OCI-LY1 (cell line): ENCODE measurements at regions not wholly inside any gene's neighbourhood (a gene's known extent, or its start where the extent isn't known, plus 50 kb on each side); places are given as distances from the start of the nearest gene placed in this dataset.

ENCODE experiments used
- H2AFZ ChIP-seq: fragments of 200-600 bp; sonication (generic), shearing (Covaris generic); 2 replicates; pipeline ENCODE4 v1.6.0; 2014; ENCODE audit warnings: antibody characterized with exemption, mild to moderate bottlenecking, low read length
- H3F3A ChIP-seq: fragments of 200-600 bp; sonication (generic), shearing (Covaris generic); 2 replicates; pipeline ENCODE4 v1.6.0; 2014; ENCODE audit warnings: mild to moderate bottlenecking, antibody characterized with exemption, low read length, moderate library complexity; ENCODE audit not compliant: insufficient read depth
- H3K27ac ChIP-seq: fragments of 200-600 bp; sonication (generic); 2 replicates; pipeline ENCODE4 v1.5.1; 2014; ENCODE audit warnings: low read length, mixed run types, mild to moderate bottlenecking, low read depth; ENCODE audit not compliant: poor library complexity, severe bottlenecking
- H3K27me3 ChIP-seq: fragments of 200-600 bp; sonication (generic); 2 replicates; pipeline ENCODE4 v1.6.0; 2014; ENCODE audit warnings: antibody characterized with exemption, mild to moderate bottlenecking, low read length, moderate library complexity; ENCODE audit not compliant: insufficient read depth
- H3K36me3 ChIP-seq: fragments of 200-600 bp; sonication (generic); 2 replicates; pipeline ENCODE4 v1.6.1; 2014; ENCODE audit warnings: mild to moderate bottlenecking, antibody characterized with exemption, low read length, moderate library complexity, mixed read lengths; ENCODE audit not compliant: insufficient read depth
- H3K4me1 ChIP-seq: fragments of 200-600 bp; sonication (generic); 2 replicates; pipeline ENCODE4 v1.5.1; 2014; ENCODE audit warnings: mild to moderate bottlenecking, low read length, moderate library complexity; ENCODE audit not compliant: insufficient read depth, severe bottlenecking
- H3K4me2 ChIP-seq: fragments of 200-600 bp; sonication (generic), shearing (Covaris generic); 2 replicates; pipeline ENCODE4 v1.6.1; 2014; ENCODE audit warnings: low read length
- H3K4me3 ChIP-seq: fragments of 200-600 bp; sonication (generic); 2 replicates; pipeline ENCODE4 v1.5.1; 2014; ENCODE audit warnings: low read length, low read depth, mild to moderate bottlenecking, mixed read lengths; ENCODE audit not compliant: poor library complexity, severe bottlenecking
- H3K79me2 ChIP-seq: fragments of 200-600 bp; shearing (Covaris generic); 2 replicates; pipeline ENCODE4 v1.6.1; 2016; ENCODE audit warnings: mixed run types, low read length, mixed read lengths; ENCODE audit not compliant: insufficient read depth
- H3K9ac ChIP-seq: fragments of 200-600 bp; sonication (generic), shearing (Covaris generic); 2 replicates; pipeline ENCODE4 v1.6.1; 2014; ENCODE audit warnings: mild to moderate bottlenecking, low read length, mixed read lengths
- H3K9me2 ChIP-seq: fragments of 200-600 bp; sonication (generic), shearing (Covaris generic); 2 replicates; pipeline ENCODE4 v1.6.1; 2014; ENCODE audit warnings: low read depth, mild to moderate bottlenecking, low read length, mixed read lengths
- H3K9me3 ChIP-seq: fragments of 200-600 bp; shearing (Covaris generic); 2 replicates; pipeline ENCODE4 v1.6.1; 2014; ENCODE audit warnings: low read length, mixed read lengths
- H4K20me1 ChIP-seq: fragments of 200-600 bp; sonication (generic), shearing (Covaris generic); 2 replicates; pipeline ENCODE4 v1.6.0; 2016; ENCODE audit warnings: mild to moderate bottlenecking, low read length; ENCODE audit not compliant: insufficient read depth
- CTCF ChIP-seq: fragments of 200-600 bp; sonication (generic), shearing (Covaris generic); IDR thresholded peaks from 2 replicates; pipeline ENCODE4 v1.5.1; 2017; ENCODE audit warnings: mild to moderate bottlenecking, antibody characterized with exemption, low read length, moderate library complexity, mixed read lengths
- EZH2 ChIP-seq: fragments of 200-600 bp; sonication (generic), shearing (Covaris generic); IDR thresholded peaks from 2 replicates; pipeline ENCODE4 v1.8.0; 2017; ENCODE audit warnings: borderline replicate concordance, mixed run types, mild to moderate bottlenecking, antibody characterized with exemption, low read length, moderate library complexity, mixed read lengths

GRCh38 chr14:21941885-21942284, 268.3 kb upstream of the OR4E1 start:
- Histone ChIP-seq H2AFZ (no peak overlapping the region), H4K20me1 (no peaks in the 10 kb centered on the region), H3K79me2 (no peaks in the 10 kb centered on the region), H3K4me2 (no peak overlapping the region), H3K4me3 (no peak overlapping the region), H3F3A (no peaks in the 10 kb centered on the region), H3K9me3 (no peaks in the 10 kb centered on the region), H3K27me3 (no peaks in the 10 kb centered on the region), H3K9ac (no peak overlapping the region), H3K27ac (no peak overlapping the region), H3K9me2 (no peaks in the 10 kb centered on the region), H3K4me1 (peaks cover 13% of the 10 kb centered on the region), H3K36me3 (no peaks in the 10 kb centered on the region)
- TF ChIP-seq CTCF (no peak), EZH2 (no peak)

GRCh38 chr14:21940887-21941856, 267.6 kb upstream of the OR4E1 start:
- no peak overlapping the region for H2AFZ ChIP-seq
- no peak overlapping the region for H3K4me2 ChIP-seq
- no peaks in the 10 kb centered on the region for H3K9me3 ChIP-seq
- no peak overlapping the region for H3K9ac ChIP-seq
- no peaks in the 10 kb centered on the region for H3F3A ChIP-seq
- H3K79me2 ChIP-seq: no peaks in the 10 kb centered on the region
- H3K4me3 ChIP-seq: no peak overlapping the region
- TF ChIP-seq EZH2 (no peak), CTCF (peak; percentile 44)
- no peaks in the 10 kb centered on the region for H3K9me2 ChIP-seq
- no peaks in the 10 kb centered on the region for H4K20me1 ChIP-seq
- H3K4me1 ChIP-seq: peaks cover 13% of the 10 kb centered on the region
- H3K27ac ChIP-seq: no peak overlapping the region
- no peaks in the 10 kb centered on the region for H3K27me3 ChIP-seq
- H3K36me3 ChIP-seq: no peaks in the 10 kb centered on the region

- H3K27me3 ChIP-seq: no peaks in the 10 kb centered on the region
- no peak overlapping the region for H3K27ac ChIP-seq
- no peaks in the 10 kb centered on the region for H3F3A ChIP-seq
- H3K4me2 ChIP-seq: no peak overlapping the region
- no peaks in the 10 kb centered on the region for H3K9me3 ChIP-seq
- H4K20me1 ChIP-seq: no peaks in the 10 kb centered on the region
- no peaks in the 10 kb centered on the region for H3K79me2 ChIP-seq
- H2AFZ ChIP-seq: no peak overlapping the region
- TF ChIP-seq EZH2: no peak
- TF ChIP-seq CTCF: no peak
- no peak overlapping the region for H3K4me3 ChIP-seq
- H3K9me2 ChIP-seq: no peaks in the 10 kb centered on the region
- H3K36me3 ChIP-seq: no peaks in the 10 kb centered on the region
- peaks cover 13% of the 10 kb centered on the region for H3K4me1 ChIP-seq
- H3K9ac ChIP-seq: no peak overlapping the region
Measured at GRCh38 chr14:21939836-21940235, 266.2 kb upstream of the OR4E1 start.
